ENCODE measurements at regions not wholly inside any gene's neighbourhood (a gene's known extent, or its start where the extent isn't known, plus 50 kb on each side); places are given as distances from the start of the nearest gene placed in this dataset.

- intact Hi-C loops (cut with micrococcal nuclease): no loop called here
- DNase-seq (no peak), ATAC-seq (no peak)
These were observed 211.0 kb upstream of the ADAMTS16 start for GRCh38 chr5:4929092-4929655.

- ATAC-seq: no peak
- no peak for DNase-seq
- intact Hi-C loops (cut with micrococcal nuclease): no loop called here
These were observed 200.9 kb upstream of the ADAMTS16 start for GRCh38 chr5:4939042-4939781.

DNA sequence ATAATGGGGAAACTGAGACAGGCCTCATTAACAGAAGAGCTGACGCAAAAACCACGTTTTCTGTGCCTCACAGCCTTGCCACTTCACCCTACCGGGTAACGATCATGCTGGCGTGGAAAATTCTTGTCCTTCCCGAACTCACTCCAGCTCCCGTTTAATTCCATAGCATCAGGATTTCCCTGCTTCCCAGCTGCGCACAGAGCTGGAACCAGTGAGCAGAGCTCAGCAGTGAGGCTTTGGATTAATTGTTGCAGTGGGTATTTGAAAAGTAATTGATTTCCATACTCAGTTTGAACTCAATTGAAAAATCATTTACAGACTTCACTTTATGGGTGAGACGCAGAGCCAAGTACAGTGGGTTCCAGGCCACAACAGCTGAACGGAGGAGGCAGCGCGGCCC is 199.0 kb upstream of the ADAMTS16 start:
- no peak for ATAC-seq
- intact Hi-C loops (cut with micrococcal nuclease): no loop called here
- DNase-seq: no peak

GRCh38 chr5:4941957-4942830 is 197.9 kb upstream of the ADAMTS16 start:
- peak; percentile 43 for DNase-seq
- intact Hi-C loops (cut with micrococcal nuclease): no loop called here
- peak; percentile 38 for ATAC-seq

- DNase-seq: no peak
- ATAC-seq: no peak
- intact Hi-C loops (cut with micrococcal nuclease): no loop called here
These were observed 197.3 kb upstream of the ADAMTS16 start for GRCh38 chr5:4942831-4943178.

DNA sequence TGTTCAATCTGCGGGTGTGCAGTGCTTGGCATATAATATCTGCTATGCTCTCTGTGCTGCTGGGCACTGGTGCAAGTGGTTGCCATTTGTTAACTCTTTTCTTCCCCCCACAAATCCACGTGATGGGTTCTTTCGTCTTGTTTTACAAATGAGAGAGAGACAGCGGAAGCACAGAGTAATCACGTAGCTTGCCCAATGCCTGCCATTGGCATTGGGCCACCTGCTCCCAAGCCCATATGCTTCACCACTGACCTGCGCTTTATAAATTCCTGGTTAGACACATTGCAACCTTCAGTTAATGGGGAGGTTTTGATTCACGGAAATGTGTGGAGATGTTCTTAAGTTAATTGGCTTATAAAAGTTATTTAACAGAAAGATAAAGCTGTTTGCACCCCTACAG is 194.8 kb upstream of the ADAMTS16 start:
- DNase-seq (no peak), ATAC-seq (no peak)
- intact Hi-C loops (cut with micrococcal nuclease): no loop called here

- no peak for ATAC-seq
- no peak for DNase-seq
- intact Hi-C loops (cut with micrococcal nuclease): no loop called here
These were observed 193.0 kb upstream of the ADAMTS16 start for GRCh38 chr5:4947106-4947505.

- no peak for DNase-seq
- no peak for ATAC-seq
- intact Hi-C loops (cut with micrococcal nuclease): no loop called here
These were observed 192.1 kb upstream of the ADAMTS16 start for GRCh38 chr5:4947893-4948536.

GRCh38 chr5:4949108-4949507 is 191.0 kb upstream of the ADAMTS16 start:
- DNase-seq (no peak), ATAC-seq (no peak)
- intact Hi-C loops (cut with micrococcal nuclease): no loop called here

GRCh38 chr5:4953576-4953975 is 186.6 kb upstream of the ADAMTS16 start:
- DNase-seq (no peak), ATAC-seq (no peak)
- intact Hi-C loops (cut with micrococcal nuclease): no loop called here

DNA sequence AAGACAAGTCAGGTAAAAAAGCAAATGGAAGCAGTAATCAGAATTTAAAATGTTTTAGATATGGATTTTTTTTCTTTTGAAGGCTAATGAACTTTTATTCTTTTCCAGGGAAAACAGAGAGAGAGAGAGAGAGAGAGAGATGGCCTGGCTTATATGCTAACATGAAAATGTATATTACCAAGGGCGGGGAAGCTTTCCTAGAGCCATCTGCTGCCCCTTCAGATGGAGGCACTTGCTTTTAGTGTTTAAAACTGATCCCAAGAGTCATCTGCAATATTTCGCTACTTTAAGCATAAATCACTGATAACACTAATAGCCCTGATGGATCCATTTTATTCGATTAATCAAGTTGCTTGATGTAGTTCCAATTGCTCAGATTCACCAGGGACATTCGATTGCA is 186.1 kb upstream of the ADAMTS16 start:
- intact Hi-C loops (cut with micrococcal nuclease): no loop called here
- ATAC-seq (no peak), DNase-seq (no peak)

- no peak for DNase-seq
- no peak for ATAC-seq
- intact Hi-C loops (cut with micrococcal nuclease): no loop called here
These were observed 176.9 kb upstream of the ADAMTS16 start for GRCh38 chr5:4963265-4963664.

DNA sequence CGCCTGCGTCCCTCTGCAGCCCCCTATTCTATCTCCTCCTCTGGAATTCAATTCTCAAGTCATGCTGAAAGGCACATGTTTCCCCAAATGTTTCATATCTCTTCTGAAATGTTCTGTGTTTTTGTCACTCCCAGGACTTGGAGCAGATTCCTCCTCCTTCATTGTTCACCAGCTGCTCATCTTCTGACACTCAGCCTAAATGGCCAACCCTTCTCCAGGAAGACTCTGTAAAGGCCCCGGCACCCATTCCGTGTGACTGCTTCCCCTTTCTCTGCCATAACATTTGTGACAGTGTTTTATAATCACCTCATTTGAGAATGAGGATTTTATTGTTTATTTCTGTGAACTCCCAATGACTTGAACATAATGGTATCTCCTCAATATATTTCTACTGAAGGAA is 170.8 kb upstream of the ADAMTS16 start:
- DNase-seq (no peak), ATAC-seq (no peak)
- intact Hi-C loops (cut with micrococcal nuclease): no loop called here

- ATAC-seq: no peak
- DNase-seq: no peak
- intact Hi-C loops (cut with micrococcal nuclease): no loop called here
These were observed 170.0 kb upstream of the ADAMTS16 start for GRCh38 chr5:4970171-4970570.

DNA sequence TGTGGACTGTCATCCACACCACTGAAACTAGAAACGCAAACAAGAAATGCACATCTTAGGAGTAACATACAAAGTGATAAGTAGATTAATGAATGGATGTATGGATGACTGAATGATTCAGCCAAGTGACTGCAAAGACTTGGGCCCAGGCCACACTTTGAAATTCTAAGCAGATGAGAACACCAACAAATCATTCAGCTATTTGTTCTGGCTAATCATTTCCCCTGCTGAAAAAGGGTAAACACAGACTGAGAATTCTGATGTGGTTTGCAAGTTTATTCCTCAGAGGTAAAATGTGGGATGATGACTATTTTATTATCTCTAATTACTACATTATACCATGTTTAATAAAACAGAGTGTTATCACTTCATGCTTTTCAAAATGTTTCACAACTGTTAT is 163.2 kb upstream of the ADAMTS16 start:
- intact Hi-C loops (cut with micrococcal nuclease): no loop called here
- DNase-seq (no peak), ATAC-seq (no peak)

GRCh38 chr5:4977416-4978110 is 162.6 kb upstream of the ADAMTS16 start:
- no peak for DNase-seq
- no peak for ATAC-seq
- intact Hi-C loops (cut with micrococcal nuclease): no loop called here

GRCh38 chr5:4980201-4980600 is 159.9 kb upstream of the ADAMTS16 start:
- no peak for ATAC-seq
- intact Hi-C loops (cut with micrococcal nuclease): no loop called here
- no peak for DNase-seq

DNA sequence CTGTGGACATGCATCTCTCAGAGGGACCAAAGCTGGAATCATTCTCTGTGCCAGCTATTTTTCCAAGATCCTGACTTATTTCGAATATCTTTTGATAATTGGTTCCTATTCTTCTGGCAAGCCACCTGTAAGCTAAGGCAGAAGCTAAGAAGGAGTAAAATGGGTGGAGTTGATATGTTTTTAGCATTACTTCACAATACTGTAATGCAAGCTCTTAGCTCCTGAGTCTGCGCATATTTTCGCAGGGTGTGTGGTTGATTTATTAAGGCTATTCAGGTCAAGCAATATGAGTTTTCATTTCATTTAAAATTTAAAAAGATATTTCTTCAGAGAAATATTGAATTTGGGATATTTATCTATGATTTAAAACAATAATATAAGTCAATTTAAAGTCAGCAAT is 158.5 kb upstream of the ADAMTS16 start:
- intact Hi-C loops (cut with micrococcal nuclease): no loop called here
- DNase-seq (no peak), ATAC-seq (no peak)

DNA sequence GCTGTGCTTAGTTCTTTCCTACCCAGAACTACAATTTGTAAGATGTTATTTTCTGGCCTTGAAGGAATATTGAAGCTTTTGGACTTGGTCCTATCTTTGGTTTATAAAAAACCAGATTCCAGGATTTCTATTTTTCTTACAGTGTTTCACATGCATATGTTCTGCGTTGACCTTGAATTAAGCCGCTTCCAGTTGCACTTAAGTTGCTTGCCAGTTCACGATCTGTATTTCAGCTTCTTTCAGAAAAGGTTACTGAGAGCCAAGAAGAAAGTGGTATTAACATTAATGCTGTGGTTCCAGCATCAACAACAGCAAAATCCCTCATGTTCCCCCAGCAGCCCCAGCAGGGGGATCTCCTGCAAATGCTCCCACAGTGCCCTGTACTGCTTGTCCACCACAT is 156.4 kb upstream of the ADAMTS16 start:
- ATAC-seq (no peak), DNase-seq (no peak)
- intact Hi-C loops (cut with micrococcal nuclease): no loop called here

DNA sequence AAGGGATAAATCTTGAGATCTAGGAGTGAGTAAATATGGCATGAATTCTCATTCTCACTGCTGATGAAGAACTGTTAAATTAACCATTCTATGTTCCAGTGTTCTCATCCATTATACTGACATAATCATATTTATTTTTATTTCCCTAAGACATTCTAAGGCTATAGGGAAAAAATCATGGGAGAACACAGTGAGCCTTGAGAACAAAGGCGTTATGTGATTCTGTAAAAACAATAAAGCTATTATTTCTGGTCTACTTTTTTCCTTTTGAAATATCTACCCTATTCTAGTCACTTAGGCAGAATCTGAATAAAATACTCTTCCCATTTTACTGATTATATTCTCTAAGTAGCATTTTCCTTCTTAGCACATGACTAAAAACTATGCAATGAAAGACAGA is 155.7 kb upstream of the ADAMTS16 start:
- ATAC-seq: no peak
- DNase-seq: no peak
- intact Hi-C loops (cut with micrococcal nuclease): no loop called here
